ENCODE measurements at regions not wholly inside any gene's neighbourhood (a gene's known extent, or its start where the extent isn't known, plus 50 kb on each side); places are given as distances from the start of the nearest gene placed in this dataset.

DNA sequence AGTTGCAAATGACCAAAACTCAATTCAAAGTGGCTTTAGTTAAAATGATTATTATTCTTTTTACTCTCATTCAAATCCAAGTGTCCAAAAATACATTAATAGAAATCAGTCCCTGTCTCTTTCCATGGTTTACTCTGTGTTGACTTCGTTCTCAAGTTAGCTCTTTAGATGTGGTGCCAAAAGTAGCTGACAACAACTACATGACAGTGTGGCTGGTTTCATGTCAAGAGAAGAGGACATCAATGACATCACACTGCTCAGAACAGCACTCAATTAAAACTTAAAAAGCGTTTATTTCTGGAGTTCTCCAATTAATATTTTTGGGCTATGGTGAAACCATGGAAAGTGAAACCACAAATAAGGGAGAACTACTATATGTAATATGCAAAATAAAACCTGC is 1746.9 kb downstream of the LRRC4C start:
- TF ChIP-seq, protein P1, sequence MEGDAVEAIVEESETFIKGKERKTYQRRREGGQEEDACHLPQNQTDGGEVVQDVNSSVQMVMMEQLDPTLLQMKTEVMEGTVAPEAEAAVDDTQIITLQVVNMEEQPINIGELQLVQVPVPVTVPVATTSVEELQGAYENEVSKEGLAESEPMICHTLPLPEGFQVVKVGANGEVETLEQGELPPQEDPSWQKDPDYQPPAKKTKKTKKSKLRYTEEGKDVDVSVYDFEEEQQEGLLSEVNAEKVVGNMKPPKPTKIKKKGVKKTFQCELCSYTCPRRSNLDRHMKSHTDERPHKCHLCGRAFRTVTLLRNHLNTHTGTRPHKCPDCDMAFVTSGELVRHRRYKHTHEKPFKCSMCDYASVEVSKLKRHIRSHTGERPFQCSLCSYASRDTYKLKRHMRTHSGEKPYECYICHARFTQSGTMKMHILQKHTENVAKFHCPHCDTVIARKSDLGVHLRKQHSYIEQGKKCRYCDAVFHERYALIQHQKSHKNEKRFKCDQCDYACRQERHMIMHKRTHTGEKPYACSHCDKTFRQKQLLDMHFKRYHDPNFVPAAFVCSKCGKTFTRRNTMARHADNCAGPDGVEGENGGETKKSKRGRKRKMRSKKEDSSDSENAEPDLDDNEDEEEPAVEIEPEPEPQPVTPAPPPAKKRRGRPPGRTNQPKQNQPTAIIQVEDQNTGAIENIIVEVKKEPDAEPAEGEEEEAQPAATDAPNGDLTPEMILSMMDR (IDR thresholded peaks at IDR 0.05; ENCODE audit: unreplicated experiment in 3 of 3): no peak
- H3K9me3 Mint-ChIP-seq: no peaks in the 10 kb centered on the region
- H3K4me3 Mint-ChIP-seq: no peak overlapping the region
- H3K4me1 Mint-ChIP-seq: peaks cover 7% of the 10 kb centered on the region
- no peaks in the 10 kb centered on the region for H3K36me3 Mint-ChIP-seq (ENCODE audit: low read depth)
- no peak overlapping the region for H3K27ac Mint-ChIP-seq
- H3K27me3 Mint-ChIP-seq (ENCODE audit: low read depth): no peaks in the 10 kb centered on the region

GRCh38 chr11:39690856-39691255 is 1768.6 kb downstream of the LRRC4C start:
- TF ChIP-seq, protein P1 (IDR thresholded peaks at IDR 0.05; ENCODE audit: unreplicated experiment in 3 of 3): no peak
- peaks cover 6% of the 10 kb centered on the region for H3K9me3 Mint-ChIP-seq

DNA sequence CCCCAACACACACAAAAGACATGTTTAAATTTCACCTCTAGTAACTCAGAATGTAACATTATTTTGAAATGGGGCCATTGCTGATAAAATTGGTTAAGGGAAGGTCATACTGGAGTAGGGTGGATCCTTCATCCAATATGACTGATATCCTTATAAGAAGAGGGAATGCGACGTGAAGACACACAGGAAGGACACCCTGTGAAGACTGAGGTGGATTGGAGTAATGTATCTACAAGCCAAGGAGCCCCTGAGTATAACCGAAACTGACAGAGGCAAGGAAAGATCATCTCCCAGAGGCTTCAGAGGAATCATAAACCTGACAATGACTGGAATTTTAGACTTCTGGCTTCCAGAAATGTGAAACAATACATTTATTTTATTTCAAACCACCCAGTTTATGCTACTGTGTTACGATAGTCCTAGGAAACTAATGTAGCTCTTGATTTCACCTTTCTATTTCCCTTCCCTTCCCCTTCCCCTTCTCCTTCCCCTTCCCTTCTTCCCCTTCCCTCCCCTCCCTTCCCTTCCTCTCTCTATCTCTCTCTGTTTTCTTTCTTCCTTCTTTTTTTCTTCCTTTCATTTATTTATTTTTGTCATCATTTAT is 1775.4 kb downstream of the LRRC4C start:
- TF ChIP-seq, protein P1 (IDR thresholded peaks at IDR 0.05; ENCODE audit: unreplicated experiment in 3 of 3): no peak
- peaks cover 4% of the 10 kb centered on the region for H3K9me3 Mint-ChIP-seq
- H3K36me3 Mint-ChIP-seq (ENCODE audit: low read depth): no peaks in the 10 kb centered on the region
- no peak overlapping the region for H3K4me3 Mint-ChIP-seq
- no peaks in the 10 kb centered on the region for H3K27me3 Mint-ChIP-seq (ENCODE audit: low read depth)
- H3K27ac Mint-ChIP-seq: no peak overlapping the region
- H3K4me1 Mint-ChIP-seq: no peaks in the 10 kb centered on the region

More at GRCh38 chr11:39690856-39691255, 1768.6 kb downstream of the LRRC4C start:
- H3K4me3 Mint-ChIP-seq: no peak overlapping the region
- H3K27me3 Mint-ChIP-seq (ENCODE audit: low read depth): no peaks in the 10 kb centered on the region
- no peak overlapping the region for H3K27ac Mint-ChIP-seq
- no peaks in the 10 kb centered on the region for H3K4me1 Mint-ChIP-seq
- H3K36me3 Mint-ChIP-seq (ENCODE audit: low read depth): no peaks in the 10 kb centered on the region

DNA sequence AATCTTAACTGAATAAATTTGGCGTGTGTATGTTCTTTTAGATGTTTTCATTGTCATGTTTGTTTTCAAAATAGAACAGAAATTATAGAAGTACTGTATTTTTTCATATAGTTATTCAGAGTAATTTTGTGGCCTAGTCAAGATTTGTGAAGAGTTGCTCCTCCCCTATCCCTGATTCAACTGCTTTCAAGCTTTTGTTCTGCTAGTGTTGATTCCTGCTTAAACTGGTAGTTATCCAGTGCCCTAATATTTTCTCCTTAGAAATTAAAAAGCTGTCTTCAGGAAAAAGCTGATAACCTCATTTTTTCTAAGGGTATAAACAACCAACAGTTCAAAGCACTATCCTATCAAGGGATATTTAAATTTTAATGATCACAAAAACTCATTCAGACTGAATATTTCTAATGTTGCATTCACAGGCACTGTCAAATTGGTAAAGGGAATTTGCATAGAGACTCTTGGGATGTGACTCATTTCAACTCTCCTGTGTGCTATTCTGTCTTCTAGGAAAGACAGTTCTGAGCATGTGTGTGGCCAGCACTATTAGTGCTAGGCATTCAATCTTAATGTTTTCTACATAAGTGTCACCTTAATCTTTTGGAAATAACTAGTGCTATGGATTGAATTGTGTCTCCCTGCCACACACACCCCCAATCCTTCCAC is 1776.0 kb downstream of the LRRC4C start:
- H3K36me3 Mint-ChIP-seq (ENCODE audit: low read depth): no peaks in the 10 kb centered on the region
- TF ChIP-seq, protein P1 (IDR thresholded peaks at IDR 0.05; ENCODE audit: unreplicated experiment in 3 of 3): no peak
- peaks cover 4% of the 10 kb centered on the region for H3K9me3 Mint-ChIP-seq
- no peak overlapping the region for H3K27ac Mint-ChIP-seq
- H3K4me3 Mint-ChIP-seq: no peak overlapping the region
- no peaks in the 10 kb centered on the region for H3K27me3 Mint-ChIP-seq (ENCODE audit: low read depth)
- H3K4me1 Mint-ChIP-seq: no peaks in the 10 kb centered on the region

GRCh38 chr11:39681428-39681827 is 1778.0 kb downstream of the LRRC4C start:
- H3K27me3 Mint-ChIP-seq (ENCODE audit: low read depth): no peaks in the 10 kb centered on the region
- H3K27ac Mint-ChIP-seq: no peak overlapping the region
- TF ChIP-seq, protein P1 (IDR thresholded peaks at IDR 0.05; ENCODE audit: unreplicated experiment in 3 of 3): no peak
- no peaks in the 10 kb centered on the region for H3K36me3 Mint-ChIP-seq (ENCODE audit: low read depth)
- peaks cover 4% of the 10 kb centered on the region for H3K9me3 Mint-ChIP-seq
- no peak overlapping the region for H3K4me3 Mint-ChIP-seq
- no peaks in the 10 kb centered on the region for H3K4me1 Mint-ChIP-seq

DNA sequence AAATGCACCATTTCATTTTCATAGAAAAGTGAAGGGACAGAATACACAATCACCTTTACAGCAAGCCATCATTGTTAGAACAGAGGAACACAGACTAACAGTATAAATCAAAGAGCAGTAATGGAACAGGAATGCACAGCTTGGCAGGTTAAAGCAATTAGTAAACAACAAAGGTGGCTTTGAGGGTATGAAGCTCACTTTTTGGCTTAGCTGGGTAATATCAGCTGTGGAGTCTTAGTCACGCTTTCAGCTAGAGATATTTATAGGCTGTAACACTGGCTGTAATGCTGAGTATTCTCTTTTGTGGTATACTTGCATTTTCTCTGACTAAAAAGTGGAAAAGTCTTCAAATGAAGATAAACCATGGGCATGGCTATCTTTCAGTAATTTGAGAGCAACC is 1780.5 kb downstream of the LRRC4C start:
- H3K9me3 Mint-ChIP-seq: peaks cover 4% of the 10 kb centered on the region
- H3K4me1 Mint-ChIP-seq: no peaks in the 10 kb centered on the region
- H3K36me3 Mint-ChIP-seq (ENCODE audit: low read depth): no peaks in the 10 kb centered on the region
- H3K27me3 Mint-ChIP-seq (ENCODE audit: low read depth): no peaks in the 10 kb centered on the region
- no peak overlapping the region for H3K27ac Mint-ChIP-seq
- TF ChIP-seq, protein P1 (IDR thresholded peaks at IDR 0.05; ENCODE audit: unreplicated experiment in 3 of 3): no peak
- no peak overlapping the region for H3K4me3 Mint-ChIP-seq
